ENCODE measurements at regions not wholly inside any gene's neighbourhood (a gene's known extent, or its start where the extent isn't known, plus 50 kb on each side); places are given as distances from the start of the nearest gene placed in this dataset.

- no peak for DNase-seq
Observed at GRCh38 chr18:64981915-64982314, 768.9 kb upstream of the CDH7 start.

- no peak for DNase-seq
Observed at GRCh38 chr18:64979791-64980190, 771.0 kb upstream of the CDH7 start.

- no peak for DNase-seq
Observed at GRCh38 chr18:64974391-64975125, 776.3 kb upstream of the CDH7 start.

- DNase-seq, result no peak
Observed at GRCh38 chr18:64972545-64972944, 778.3 kb upstream of the CDH7 start.

GRCh38 chr18:64966667-64967066 lies 784.1 kb upstream of the CDH7 start:
- DNase-seq, result no peak

- no peak for DNase-seq
Observed at GRCh38 chr18:64956465-64956864, 794.3 kb upstream of the CDH7 start.

GRCh38 chr18:64949885-64950284 lies 800.9 kb upstream of the CDH7 start:
- DNase-seq, result no peak

GRCh38 chr18:64936671-64937070 lies 787.8 kb upstream of the LINC00305 start:
- DNase-seq, result no peak

GRCh38 chr18:64929036-64929435 lies 780.1 kb upstream of the LINC00305 start:
- DNase-seq, result no peak

- no peak for DNase-seq
Observed at GRCh38 chr18:64919971-64920570, 771.2 kb upstream of the LINC00305 start.

- no peak for DNase-seq
Observed at GRCh38 chr18:64918851-64919250, 770.0 kb upstream of the LINC00305 start.

- DNase-seq, result no peak
Observed at GRCh38 chr18:64893349-64893748, 744.5 kb upstream of the LINC00305 start.

GRCh38 chr18:64888956-64889355 lies 740.1 kb upstream of the LINC00305 start:
- DNase-seq, result no peak

- no peak for DNase-seq
Observed at GRCh38 chr18:64886995-64887394, 738.1 kb upstream of the LINC00305 start.

GRCh38 chr18:64882896-64883295 lies 734.0 kb upstream of the LINC00305 start:
- no peak for DNase-seq

GRCh38 chr18:64876833-64877232 lies 727.9 kb upstream of the LINC00305 start:
- DNase-seq, result no peak

- DNase-seq, result no peak
Observed at GRCh38 chr18:64872710-64873458, 724.0 kb upstream of the LINC00305 start.

- no peak for DNase-seq
Observed at GRCh38 chr18:64854112-64854511, 705.2 kb upstream of the LINC00305 start.

GRCh38 chr18:64852281-64852680 lies 703.4 kb upstream of the LINC00305 start:
- no peak for DNase-seq

GRCh38 chr18:64851726-64852125 lies 702.8 kb upstream of the LINC00305 start:
- DNase-seq, result no peak

GRCh38 chr18:64850791-64851190 lies 701.9 kb upstream of the LINC00305 start:
- DNase-seq, result no peak

- no peak for DNase-seq
Observed at GRCh38 chr18:64840911-64841701, 692.2 kb upstream of the LINC00305 start.

GRCh38 chr18:64810354-64810753 lies 661.5 kb upstream of the LINC00305 start:
- no peak for DNase-seq
